GM21423 (cell line): ENCODE measurements at regions not wholly inside any gene's neighbourhood (a gene's known extent, or its start where the extent isn't known, plus 50 kb on each side); places are given as distances from the start of the nearest gene placed in this dataset.

Source experiments
- ATAC-seq: cut with Tn5 transposase; IDR thresholded peaks from one replicate; pipeline ENCODE4 v1.9.1; 2021; ENCODE audit warnings: mild to moderate bottlenecking, moderate library complexity; ENCODE audit not compliant: unreplicated experiment

DNA sequence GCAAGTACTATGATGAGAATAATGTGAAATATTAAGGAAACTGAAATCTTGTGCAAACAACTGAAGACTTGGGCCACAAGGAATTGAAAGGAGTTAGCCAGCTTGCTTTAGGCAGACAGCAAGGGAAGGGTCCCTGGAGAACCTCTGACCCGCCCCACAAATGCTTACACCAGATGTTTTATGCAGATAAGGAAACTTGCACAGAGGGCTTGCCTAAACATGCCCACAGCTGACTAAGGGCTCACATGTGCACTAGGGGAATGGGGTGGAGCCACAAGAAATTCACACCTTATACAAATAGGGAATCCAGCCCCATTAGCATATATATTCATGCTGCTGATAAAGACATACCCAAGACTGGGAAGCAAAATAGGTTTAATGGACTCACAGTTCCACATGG is 86.1 kb upstream of the CYYR1 start:
- ATAC-seq = no peak

- ATAC-seq = no peak
Measured at GRCh38 chr21:26655460-26655859, 82.4 kb upstream of the CYYR1 start.

- no peak for ATAC-seq
Measured at GRCh38 chr21:26653430-26653829, 80.3 kb upstream of the CYYR1 start.

GRCh38 chr21:26652854-26653253 is 79.8 kb upstream of the CYYR1 start:
- no peak for ATAC-seq

- no peak for ATAC-seq
Measured at GRCh38 chr21:26641062-26641461, 68.0 kb upstream of the CYYR1 start.

DNA sequence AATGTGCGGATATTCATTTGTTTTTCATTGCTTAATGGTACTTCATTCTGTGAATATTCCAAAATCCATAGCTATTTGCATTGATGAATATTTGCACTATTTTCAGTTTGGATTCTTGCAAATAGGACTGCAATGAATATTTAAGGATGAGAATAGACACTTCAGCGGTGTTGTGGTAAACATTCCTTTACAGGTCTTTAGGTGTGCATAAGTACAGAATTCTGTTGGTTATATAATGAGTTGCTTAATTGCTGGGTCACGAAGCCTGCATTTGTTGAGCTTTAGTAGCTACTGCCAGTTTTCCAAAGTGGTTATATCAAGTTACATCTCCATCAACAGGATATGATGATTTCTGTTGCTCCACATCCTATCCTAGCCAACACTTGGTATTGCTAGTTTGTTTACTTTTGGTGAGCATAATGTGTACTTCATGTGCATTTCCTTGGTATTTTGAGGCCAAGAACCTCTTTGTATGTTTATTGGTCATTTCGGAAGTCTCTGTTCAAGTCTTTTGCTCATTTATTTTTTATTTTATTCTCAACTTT is 64.2 kb upstream of the CYYR1 start:
- no peak for ATAC-seq

DNA sequence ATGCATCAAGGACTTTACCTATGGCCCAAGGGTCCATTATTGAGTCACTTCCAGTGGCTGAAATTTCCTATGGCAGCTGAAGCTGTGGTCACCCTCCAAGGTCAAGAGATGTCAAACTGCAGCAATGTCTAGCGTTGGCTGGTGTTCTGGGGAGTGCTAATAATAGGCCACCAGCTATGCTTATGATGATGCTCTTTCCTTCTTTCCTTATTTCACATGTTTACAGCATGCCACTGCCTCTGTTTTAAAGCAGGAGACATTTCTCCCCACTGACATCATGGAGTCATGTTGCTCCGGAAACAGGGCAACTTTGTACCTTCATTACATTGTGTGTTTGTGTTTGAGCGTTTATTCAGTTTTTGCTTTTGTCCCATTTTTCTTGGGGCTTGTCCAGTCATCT is 62.6 kb upstream of the CYYR1 start:
- no peak for ATAC-seq

- no peak for ATAC-seq
Measured at GRCh38 chr21:26632691-26633090, 59.6 kb upstream of the CYYR1 start.

DNA sequence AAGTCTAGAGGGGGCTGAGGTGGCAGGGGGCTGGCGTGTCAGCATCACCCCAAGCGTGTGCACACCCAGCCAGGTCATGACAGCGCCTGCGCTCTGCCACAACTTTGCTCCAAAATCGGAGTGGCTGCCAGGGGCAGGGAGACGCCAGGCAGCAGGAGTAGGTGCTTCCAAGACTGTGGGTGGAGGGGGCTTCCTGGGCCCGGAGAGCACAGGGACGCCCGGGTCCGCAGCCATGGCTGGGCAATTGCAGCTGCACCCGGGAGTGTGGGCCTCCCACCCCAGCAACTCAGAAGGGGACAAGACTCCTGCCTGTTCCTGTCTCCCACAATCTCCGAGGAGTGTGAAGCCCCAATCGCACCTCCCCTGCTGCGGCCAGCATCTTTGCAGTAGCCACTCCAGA is 53.1 kb upstream of the CYYR1 start:
- ATAC-seq = no peak

DNA sequence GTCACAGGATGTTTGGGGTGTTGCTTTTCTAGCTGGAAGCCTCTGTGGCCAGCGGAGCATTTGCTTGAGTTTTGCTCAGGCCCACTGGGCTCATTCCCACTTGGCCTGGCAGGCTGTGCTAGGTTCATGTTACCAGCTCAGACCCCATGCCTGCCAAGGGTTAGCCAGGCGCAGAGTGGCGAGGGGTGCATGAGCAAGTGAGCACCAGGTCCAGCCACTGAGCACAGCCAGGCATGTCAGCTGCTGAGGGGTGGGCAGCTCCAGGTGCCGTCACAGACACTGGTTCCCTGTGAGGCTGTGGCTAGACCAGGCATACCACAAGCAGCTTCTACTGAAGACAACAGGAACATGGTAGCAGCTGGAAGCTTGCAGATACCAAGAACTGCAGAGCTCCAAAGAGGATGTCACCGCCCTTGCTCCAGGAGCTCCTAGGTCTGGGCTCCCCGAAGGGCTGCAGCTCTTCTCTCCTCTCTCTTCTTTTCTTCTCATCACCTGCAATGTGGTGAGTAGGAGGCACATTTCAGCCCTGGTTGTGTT is 52.0 kb upstream of the CYYR1 start:
- ATAC-seq = no peak
